Esophagus muscularis mucosa (tissue), 3 donors: ENCODE measurements at regions not wholly inside any gene's neighbourhood (a gene's known extent, or its start where the extent isn't known, plus 50 kb on each side); places are given as distances from the start of the nearest gene placed in this dataset.

ENCODE experiments used
- POLR2A ChIP-seq: fragments of 450-650 bp; IDR thresholded peaks from one replicate; pipeline ENCODE4 v1.6.1; 2017; ENCODE audit warnings: antibody characterized with exemption, moderate library complexity, mild to moderate bottlenecking, low read depth
- TF ChIP-seq, protein P1 (sequence below), 3 experiments: fragments of 200-600 bp in 2 of 3; fragments of 450-650 bp in 1 of 3; sonication (generic) in 2 of 3; IDR thresholded peaks; one replicate each; pipeline ENCODE4 v1.5.1; 2017 to 2019; ENCODE audit warnings: antibody characterized with exemption in 3 of 3, mild to moderate bottlenecking in 2 of 3, moderate library complexity in 1 of 3

DNA sequence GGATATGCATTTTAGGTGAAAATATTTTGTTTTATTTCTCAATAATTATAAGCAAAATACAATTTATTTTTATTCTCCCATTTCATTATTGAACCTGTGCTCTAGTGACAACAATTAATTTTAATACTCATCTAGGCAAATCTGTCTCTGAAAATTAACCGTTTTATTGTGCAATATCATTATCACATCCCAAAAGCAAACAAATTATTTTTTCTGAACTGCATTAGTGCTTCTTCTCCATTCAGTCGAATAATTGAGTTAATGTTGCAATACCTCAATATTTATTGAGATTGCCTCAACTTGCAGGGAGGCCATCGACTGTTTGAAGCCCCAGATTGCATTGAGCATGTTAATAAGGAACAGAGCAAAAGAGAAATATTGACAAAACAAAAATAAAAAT, 303.2 kb upstream of the LRFN5 start:
- TF ChIP-seq POLR2A: no peak
- TF ChIP-seq, protein P1, sequence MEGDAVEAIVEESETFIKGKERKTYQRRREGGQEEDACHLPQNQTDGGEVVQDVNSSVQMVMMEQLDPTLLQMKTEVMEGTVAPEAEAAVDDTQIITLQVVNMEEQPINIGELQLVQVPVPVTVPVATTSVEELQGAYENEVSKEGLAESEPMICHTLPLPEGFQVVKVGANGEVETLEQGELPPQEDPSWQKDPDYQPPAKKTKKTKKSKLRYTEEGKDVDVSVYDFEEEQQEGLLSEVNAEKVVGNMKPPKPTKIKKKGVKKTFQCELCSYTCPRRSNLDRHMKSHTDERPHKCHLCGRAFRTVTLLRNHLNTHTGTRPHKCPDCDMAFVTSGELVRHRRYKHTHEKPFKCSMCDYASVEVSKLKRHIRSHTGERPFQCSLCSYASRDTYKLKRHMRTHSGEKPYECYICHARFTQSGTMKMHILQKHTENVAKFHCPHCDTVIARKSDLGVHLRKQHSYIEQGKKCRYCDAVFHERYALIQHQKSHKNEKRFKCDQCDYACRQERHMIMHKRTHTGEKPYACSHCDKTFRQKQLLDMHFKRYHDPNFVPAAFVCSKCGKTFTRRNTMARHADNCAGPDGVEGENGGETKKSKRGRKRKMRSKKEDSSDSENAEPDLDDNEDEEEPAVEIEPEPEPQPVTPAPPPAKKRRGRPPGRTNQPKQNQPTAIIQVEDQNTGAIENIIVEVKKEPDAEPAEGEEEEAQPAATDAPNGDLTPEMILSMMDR (IDR thresholded peaks at IDR 0.05): no peak
